Stimulated activated CD4-positive, alpha-beta T cell treated with anti-CD3 and anti-CD28 coated beads, TNF-alpha, amount 100 ng/mL, for 48 hours (primary cell): ENCODE measurements at regions not wholly inside any gene's neighbourhood (a gene's known extent, or its start where the extent isn't known, plus 50 kb on each side); places are given as distances from the start of the nearest gene placed in this dataset.

ENCODE experiments used
- DNase-seq, 3 donors: peaks; one replicate each; pipeline ENCODE4 v3.0.0-alpha.2; 2020; ENCODE audit warnings: low read depth in 3 of 3

- no peak for DNase-seq
These were observed 682.8 kb upstream of the ARPP21 start for GRCh38 chr3:34956511-34956910.

GRCh38 chr3:34957677-34958076, 681.6 kb upstream of the ARPP21 start:
- no peak for DNase-seq

- no peak for DNase-seq
These were observed 669.8 kb upstream of the ARPP21 start for GRCh38 chr3:34969513-34969912.

GRCh38 chr3:34972481-34972880, 666.8 kb upstream of the ARPP21 start:
- DNase-seq = no peak

GRCh38 chr3:34973586-34973985, 665.7 kb upstream of the ARPP21 start:
- DNase-seq = no peak

- DNase-seq = no peak
These were observed 655.7 kb upstream of the ARPP21 start for GRCh38 chr3:34983631-34984030.

- DNase-seq = no peak
These were observed 651.0 kb upstream of the ARPP21 start for GRCh38 chr3:34988296-34988695.

GRCh38 chr3:34995796-34996430, 643.4 kb upstream of the ARPP21 start:
- no peak for DNase-seq

GRCh38 chr3:34998902-34999301, 640.4 kb upstream of the ARPP21 start:
- no peak for DNase-seq

- no peak for DNase-seq
These were observed 627.1 kb upstream of the ARPP21 start for GRCh38 chr3:35012214-35012613.

GRCh38 chr3:35028157-35028556, 611.2 kb upstream of the ARPP21 start:
- DNase-seq = no peak

- DNase-seq = no peak
These were observed 596.9 kb upstream of the ARPP21 start for GRCh38 chr3:35042210-35042991.

- DNase-seq = no peak
These were observed 596.3 kb upstream of the ARPP21 start for GRCh38 chr3:35043040-35043439.

GRCh38 chr3:35044190-35044589, 595.1 kb upstream of the ARPP21 start:
- no peak for DNase-seq

GRCh38 chr3:35045118-35045517, 594.2 kb upstream of the ARPP21 start:
- DNase-seq = no peak

- DNase-seq = no peak
These were observed 574.6 kb upstream of the ARPP21 start for GRCh38 chr3:35064761-35065160.

- DNase-seq = no peak
These were observed 573.4 kb upstream of the ARPP21 start for GRCh38 chr3:35065891-35066290.

- no peak for DNase-seq
These were observed 571.6 kb upstream of the ARPP21 start for GRCh38 chr3:35067750-35068149.

GRCh38 chr3:35070088-35070487, 569.2 kb upstream of the ARPP21 start:
- no peak for DNase-seq

- no peak for DNase-seq
These were observed 567.6 kb upstream of the ARPP21 start for GRCh38 chr3:35071772-35072171.

GRCh38 chr3:35078780-35079179, 560.5 kb upstream of the ARPP21 start:
- no peak for DNase-seq

GRCh38 chr3:35079403-35079802, 559.9 kb upstream of the ARPP21 start:
- no peak for DNase-seq

GRCh38 chr3:35081899-35082298, 557.4 kb upstream of the ARPP21 start:
- no peak for DNase-seq

- DNase-seq = no peak
These were observed 550.4 kb upstream of the ARPP21 start for GRCh38 chr3:35088943-35089342.
